NCI-H128 (cell line): ENCODE measurements at regions not wholly inside any gene's neighbourhood (a gene's known extent, or its start where the extent isn't known, plus 50 kb on each side); places are given as distances from the start of the nearest gene placed in this dataset.

ENCODE experiments used
- DNase-seq: peaks from one replicate; lab custom pipeline; 2025; ENCODE audit not compliant: unreplicated experiment; lab: John Stamatoyannopoulos, UW

- DNase-seq: no peak
Observed at GRCh38 chr6:12381587-12381986, 91.4 kb downstream of the EDN1 start.

GRCh38 chr6:12383448-12383847 lies 93.3 kb downstream of the EDN1 start:
- no peak for DNase-seq

- no peak for DNase-seq
Observed at GRCh38 chr6:12384357-12384912, 94.3 kb downstream of the EDN1 start.

- no peak for DNase-seq
Observed at GRCh38 chr6:12385316-12385715, 95.2 kb downstream of the EDN1 start.

- DNase-seq: no peak
Observed at GRCh38 chr6:12386816-12387215, 96.7 kb downstream of the EDN1 start.

- DNase-seq: no peak
Observed at GRCh38 chr6:12391472-12391871, 101.3 kb downstream of the EDN1 start.

GRCh38 chr6:12392490-12392889 lies 102.3 kb downstream of the EDN1 start:
- no peak for DNase-seq

GRCh38 chr6:12393100-12393499 lies 102.9 kb downstream of the EDN1 start:
- DNase-seq: no peak

GRCh38 chr6:12394170-12394569 lies 104.0 kb downstream of the EDN1 start:
- no peak for DNase-seq

- DNase-seq: no peak
Observed at GRCh38 chr6:12395898-12396297, 105.7 kb downstream of the EDN1 start.

- no peak for DNase-seq
Observed at GRCh38 chr6:12401200-12401599, 111.0 kb downstream of the EDN1 start.

- no peak for DNase-seq
Observed at GRCh38 chr6:12403201-12403826, 113.2 kb downstream of the EDN1 start.

- no peak for DNase-seq
Observed at GRCh38 chr6:12403947-12404647, 113.9 kb downstream of the EDN1 start.

GRCh38 chr6:12404651-12405050 lies 114.5 kb downstream of the EDN1 start:
- no peak for DNase-seq

- no peak for DNase-seq
Observed at GRCh38 chr6:12408752-12409151, 118.6 kb downstream of the EDN1 start.

- DNase-seq: no peak
Observed at GRCh38 chr6:12410946-12411345, 120.8 kb downstream of the EDN1 start.

- DNase-seq: no peak
Observed at GRCh38 chr6:12414096-12414675, 124.0 kb downstream of the EDN1 start.

GRCh38 chr6:12415980-12416598 lies 125.9 kb downstream of the EDN1 start:
- no peak for DNase-seq

- DNase-seq: no peak
Observed at GRCh38 chr6:12417191-12417590, 127.0 kb downstream of the EDN1 start.

GRCh38 chr6:12418946-12419345 lies 128.8 kb downstream of the EDN1 start:
- no peak for DNase-seq

GRCh38 chr6:12419631-12420272 lies 129.6 kb downstream of the EDN1 start:
- no peak for DNase-seq
